ENCODE measurements at regions not wholly inside any gene's neighbourhood (a gene's known extent, or its start where the extent isn't known, plus 50 kb on each side); places are given as distances from the start of the nearest gene placed in this dataset.
A peak's percentile ranks its signal among the peaks of the same experiment; 100 is the strongest.

DNA sequence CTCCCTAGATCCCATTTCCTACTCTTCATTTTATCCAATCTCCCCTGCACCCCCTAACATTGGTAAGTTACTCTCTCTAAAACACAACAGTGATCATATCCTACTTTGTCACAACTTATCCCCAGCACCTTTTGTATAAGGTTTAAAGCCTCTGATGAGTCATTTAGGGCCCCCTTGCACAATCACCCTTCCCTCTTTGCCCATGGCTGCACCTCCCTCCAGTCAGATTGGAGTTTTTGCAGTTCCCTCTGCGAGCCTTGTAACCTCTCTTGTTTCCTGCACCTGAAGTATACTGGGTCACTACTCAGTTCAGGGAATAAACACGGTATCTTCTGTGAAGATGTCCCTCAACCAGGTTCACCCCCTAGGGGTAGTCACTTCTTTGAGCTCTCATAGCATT is 55.9 kb upstream of the ADRB1 start:
- H3K4me3 Mint-ChIP-seq = peak overlapping the region in 2 of 8 donors; percentile 6
- no peak for ATAC-seq (ENCODE audit: low read depth in 2 of 2)
- peaks cover 1 to 19% (median 7%) of the 10 kb centered on the region in 7 donors for H3K9me3 Mint-ChIP-seq
- H3K27me3 Mint-ChIP-seq = peaks cover 0 to 15% (median 10%) of the 10 kb centered on the region in 3 donors
- peaks cover 14 to 18% (median 17%) of the 10 kb centered on the region in 3 donors for H3K4me1 Mint-ChIP-seq
- H3K36me3 Mint-ChIP-seq = peaks cover 5 to 19% of the 10 kb centered on the region in 2 donors
- no peak overlapping the region for H3K27ac Mint-ChIP-seq
- DNase-seq = no peak

DNA sequence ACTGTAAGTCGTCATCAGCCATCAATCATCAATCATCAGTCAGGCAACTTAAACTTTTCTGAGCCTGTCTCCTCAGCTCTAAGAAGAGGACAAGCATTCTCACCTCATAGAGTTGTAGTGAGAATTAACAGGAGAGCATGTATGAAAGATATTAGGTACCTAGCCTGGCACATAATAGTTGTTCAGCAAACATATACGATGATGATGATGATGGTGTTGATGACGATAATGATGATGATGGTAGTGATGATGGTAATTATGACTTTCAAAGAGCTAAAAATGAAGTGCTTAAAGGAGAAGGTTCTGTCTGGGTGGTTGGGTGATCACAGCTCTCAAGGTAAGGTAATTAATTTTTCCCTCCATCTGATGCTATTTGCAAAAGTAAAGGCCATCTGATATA is 55.1 kb upstream of the ADRB1 start:
- Mint-ChIP-seq H3K27me3 (peaks cover 0 to 15% (median 10%) of the 10 kb centered on the region in 3 donors), H3K4me1 (peaks cover 10 to 19% (median 17%) of the 10 kb centered on the region in 3 donors), H3K4me3 (no peak overlapping the region), H3K27ac (no peak overlapping the region), H3K9me3 (peaks cover 1 to 19% (median 7%) of the 10 kb centered on the region in 7 donors), H3K36me3 (peaks cover 5 to 19% of the 10 kb centered on the region in 2 donors)
- ATAC-seq (ENCODE audit: low read depth in 2 of 2) (no peak), DNase-seq (no peak)

DNA sequence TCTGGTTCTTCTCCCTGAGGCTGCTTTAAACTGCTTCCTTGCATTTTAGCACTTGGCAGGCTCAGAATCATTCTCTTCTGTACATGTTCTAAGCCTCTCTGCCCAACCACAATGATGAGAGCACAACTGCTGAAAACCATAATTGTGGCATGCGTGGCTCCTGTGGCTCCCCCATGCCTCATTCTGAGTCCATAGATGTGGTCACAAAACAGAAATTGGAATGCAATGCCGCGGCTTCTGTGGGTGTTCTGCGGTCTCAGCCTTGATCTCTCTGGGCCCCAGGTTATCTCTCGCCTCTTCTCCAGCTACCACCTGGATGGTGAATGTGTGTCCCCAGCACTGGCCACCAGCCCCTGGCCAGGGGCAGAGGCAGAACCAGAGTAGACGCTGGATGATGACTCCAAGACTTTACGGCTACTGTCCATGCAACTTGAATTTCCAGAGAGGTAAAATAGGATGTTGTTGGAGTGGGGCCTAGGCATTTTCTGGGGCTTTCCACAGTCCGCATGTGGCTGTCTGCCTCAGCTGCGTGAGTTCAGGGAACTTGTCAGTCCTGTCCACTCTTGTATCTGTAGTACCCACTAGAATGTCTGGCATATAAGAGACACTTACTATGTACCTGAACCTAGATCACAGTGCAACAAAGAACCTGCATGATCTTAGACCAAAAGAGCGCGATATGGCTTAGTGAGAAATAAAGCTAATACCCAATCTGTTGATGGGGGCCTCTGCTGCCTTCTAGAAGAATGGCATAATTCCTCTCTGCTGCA is 52.4 kb upstream of the ADRB1 start:
- no peak for ATAC-seq (ENCODE audit: low read depth in 2 of 2)
- Mint-ChIP-seq H3K27me3 (peaks cover 0 to 24% (median 12%) of the 10 kb centered on the region in 3 donors), H3K9me3 (peaks cover 1 to 19% (median 7%) of the 10 kb centered on the region in 7 donors), H3K27ac (no peak overlapping the region), H3K36me3 (peaks cover 5 to 19% of the 10 kb centered on the region in 2 donors), H3K4me3 (peak overlapping the region in 1 of 8 donors; percentile 50), H3K4me1 (peaks cover 14 to 24% (median 19%) of the 10 kb centered on the region in 3 donors)
- DNase-seq = no peak

DNA sequence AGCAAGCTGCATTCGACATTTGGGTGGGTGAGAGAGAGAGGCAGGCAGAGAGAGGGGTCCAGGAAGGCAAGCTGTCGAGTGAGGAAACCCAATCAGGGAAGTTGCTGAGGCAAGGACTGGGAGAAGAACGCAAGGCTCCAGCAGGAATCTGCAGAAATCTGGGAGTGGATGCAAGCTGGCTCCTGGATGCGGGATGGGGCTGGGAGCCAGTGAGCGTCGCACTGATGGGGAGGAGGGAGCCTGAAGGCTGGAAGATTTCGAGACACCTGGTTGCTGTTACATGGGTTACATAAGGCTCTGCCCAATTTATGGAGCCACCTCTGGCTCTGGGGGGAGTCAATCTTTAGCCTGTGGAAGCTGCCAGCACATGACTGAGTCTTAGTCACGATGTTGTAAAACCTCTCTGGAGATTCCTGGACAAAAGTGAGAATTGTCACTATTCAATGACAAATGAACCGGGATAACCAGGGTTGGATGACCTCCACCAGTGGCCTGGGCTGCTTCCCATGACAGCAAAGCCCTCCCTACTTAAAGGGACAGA is 51.1 kb upstream of the ADRB1 start:
- peaks cover 14 to 24% (median 19%) of the 10 kb centered on the region in 3 donors for H3K4me1 Mint-ChIP-seq
- H3K27me3 Mint-ChIP-seq = peaks cover 0 to 30% (median 21%) of the 10 kb centered on the region in 3 donors
- H3K36me3 Mint-ChIP-seq = peaks cover 0 to 9% of the 10 kb centered on the region in 2 donors
- DNase-seq (no peak), ATAC-seq (ENCODE audit: low read depth in 2 of 2) (no peak)
- H3K4me3 Mint-ChIP-seq = peak overlapping the region in 2 of 8 donors; percentile 18 to 44
- peaks cover 0 to 10% (median 6%) of the 10 kb centered on the region in 7 donors for H3K9me3 Mint-ChIP-seq
- no peak overlapping the region for H3K27ac Mint-ChIP-seq

DNA sequence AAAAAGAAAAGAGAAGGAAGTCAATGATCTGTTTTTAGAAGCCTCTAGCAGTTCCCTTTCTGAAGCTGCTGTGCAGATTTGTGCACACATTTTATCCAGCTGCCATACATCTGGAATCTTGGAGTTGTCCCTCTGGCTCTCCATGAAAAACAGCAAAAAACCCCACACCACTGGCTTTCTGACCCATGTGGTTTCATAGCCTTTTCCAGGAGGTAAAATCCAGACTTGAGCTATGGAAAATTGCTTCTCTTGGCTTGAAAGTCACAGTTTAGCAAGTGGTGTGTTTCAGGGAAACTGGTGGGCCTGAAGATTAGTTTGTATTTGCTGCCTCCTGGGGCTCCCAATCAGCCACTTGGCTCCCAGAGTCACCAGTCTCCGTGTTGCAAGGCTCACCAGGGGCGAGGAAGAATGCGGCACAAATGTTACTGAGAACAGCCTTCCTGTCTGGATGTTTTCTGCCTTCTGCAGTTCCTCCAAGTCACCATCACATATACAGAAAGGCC is 50.1 kb upstream of the ADRB1 start:
- Mint-ChIP-seq H3K27me3 (peaks cover 0 to 30% (median 21%) of the 10 kb centered on the region in 3 donors), H3K9me3 (no peaks in the 10 kb centered on the region), H3K27ac (peak overlapping the region in 1 of 6 donors; percentile 37), H3K36me3 (no peaks in the 10 kb centered on the region), H3K4me1 (peaks cover 14 to 24% (median 22%) of the 10 kb centered on the region in 3 donors), H3K4me3 (peak overlapping the region in 3 of 8 donors; percentile 39 to 80 (median 48))
- ATAC-seq (ENCODE audit: low read depth in 2 of 2) = no peak
- DNase-seq = no peak
